Right ventricle myocardium inferior (tissue), 1 donor: ENCODE measurements at regions not wholly inside any gene's neighbourhood (a gene's known extent, or its start where the extent isn't known, plus 50 kb on each side); places are given as distances from the start of the nearest gene placed in this dataset.

Source experiments
- ATAC-seq: fragments of 200-7000 bp; cut with Tn5 transposase; one replicate; pipeline ENCODE4 v1.9.1; 2020; ENCODE audit warnings: mild to moderate bottlenecking, moderate library complexity
- DNase-seq: peaks from one replicate; pipeline ENCODE4 v3.0.0; 2021; ENCODE audit errors: missing footprints
- intact Hi-C: fragments of 100-400 bp; cut with DNase I; formaldehyde crosslinking; loops from one replicate; pipeline ENCODE4 v1.11.0; 2022
- donor health status: DM: no; HTN: yes; CAD: no; lungs with severe emphysema.

DNA sequence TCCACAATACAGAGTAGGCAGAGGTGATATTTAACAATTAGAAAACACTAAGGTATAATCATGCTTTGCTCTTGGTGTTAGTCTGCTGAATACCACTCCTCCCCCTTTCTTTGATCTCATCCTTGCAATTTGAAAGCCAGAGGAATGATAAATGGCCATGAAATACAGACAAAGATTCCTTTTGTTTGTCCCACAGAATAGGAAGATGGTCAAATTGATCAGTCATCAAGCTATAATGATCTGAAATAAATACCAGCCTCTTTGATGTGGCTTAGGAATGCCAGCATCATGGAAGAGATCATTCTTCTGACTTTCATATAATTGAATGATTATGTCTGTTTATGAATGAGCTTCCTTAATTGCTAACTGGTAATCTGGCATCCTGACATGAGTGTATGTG, 1541.7 kb upstream of the CDH8 start:
- no peak for DNase-seq
- no peak for ATAC-seq
- intact Hi-C loops, result no loop called here

DNA sequence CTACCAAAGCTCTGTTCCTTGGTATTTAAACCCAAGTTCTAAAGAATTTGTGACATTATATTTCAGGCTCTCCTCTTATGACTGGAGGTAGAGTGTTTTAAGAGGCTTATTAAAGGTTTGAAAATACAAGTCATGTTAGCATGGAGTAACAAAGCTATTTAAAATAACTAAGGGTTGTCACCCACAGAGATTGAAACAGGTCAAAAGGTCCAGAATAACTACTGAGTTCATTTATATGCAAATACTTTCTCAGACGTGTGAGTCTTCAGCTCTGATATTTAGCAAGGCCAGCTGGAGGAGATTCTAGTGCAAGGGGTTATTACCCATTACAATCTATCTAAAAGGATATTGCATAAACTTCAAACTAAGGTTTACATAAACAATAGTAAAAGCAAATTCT, 1538.8 kb upstream of the CDH8 start:
- DNase-seq (no peak), ATAC-seq (no peak)
- intact Hi-C loops, result no loop called here

DNA sequence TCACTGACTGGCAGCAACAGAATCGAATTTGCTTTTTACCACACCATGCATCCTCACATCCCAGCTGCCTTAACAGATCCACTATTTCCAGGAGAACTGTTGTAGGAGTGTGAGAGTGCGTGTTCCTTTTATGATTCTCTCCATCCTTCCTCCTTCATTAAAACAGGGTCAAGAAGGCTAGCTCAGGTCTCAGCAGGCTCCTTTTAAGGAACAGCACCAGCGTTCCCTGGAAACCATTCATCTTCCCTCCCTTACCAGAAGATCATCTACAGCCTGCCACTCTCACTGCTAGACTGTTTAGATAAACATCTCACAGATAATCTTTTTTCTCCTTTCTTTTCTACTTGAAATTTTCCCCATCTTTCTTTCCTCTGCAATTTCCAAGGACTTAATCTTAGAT, 1531.9 kb upstream of the CDH8 start:
- no peak for DNase-seq
- no peak for ATAC-seq
- intact Hi-C loops, result no loop called here

DNA sequence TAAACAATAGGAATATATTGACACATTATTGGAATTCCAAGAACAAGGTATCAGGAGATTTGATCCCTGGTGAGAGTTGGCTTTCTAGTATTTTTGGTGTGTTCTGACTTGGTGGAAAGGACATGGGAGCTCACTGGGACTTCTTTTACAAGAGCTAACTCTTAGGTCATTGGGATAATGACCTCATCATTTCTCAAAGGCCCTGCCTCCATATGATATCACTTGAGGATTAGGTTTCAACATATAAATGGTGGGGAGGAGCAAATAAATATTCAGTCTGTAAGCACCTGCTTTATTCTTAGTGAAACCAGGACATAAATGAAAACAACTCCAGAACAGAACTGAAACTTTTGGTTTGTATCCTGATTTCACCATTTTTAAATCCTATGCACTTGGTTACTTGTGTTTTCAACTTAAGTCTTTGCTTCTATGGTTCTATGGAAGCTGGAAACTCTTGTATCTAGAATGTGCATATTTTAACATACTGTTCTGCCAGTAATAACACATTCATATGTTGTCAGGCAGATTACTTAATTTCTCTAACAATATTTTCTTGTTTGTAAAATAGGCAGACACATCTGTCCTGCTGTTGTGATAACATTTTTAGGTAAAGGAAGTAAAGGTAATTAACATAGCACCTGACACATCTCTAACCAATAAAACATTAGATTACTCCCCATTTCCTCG, 1527.7 kb upstream of the CDH8 start:
- intact Hi-C loops, result no loop called here
- no peak for ATAC-seq
- DNase-seq, result no peak

DNA sequence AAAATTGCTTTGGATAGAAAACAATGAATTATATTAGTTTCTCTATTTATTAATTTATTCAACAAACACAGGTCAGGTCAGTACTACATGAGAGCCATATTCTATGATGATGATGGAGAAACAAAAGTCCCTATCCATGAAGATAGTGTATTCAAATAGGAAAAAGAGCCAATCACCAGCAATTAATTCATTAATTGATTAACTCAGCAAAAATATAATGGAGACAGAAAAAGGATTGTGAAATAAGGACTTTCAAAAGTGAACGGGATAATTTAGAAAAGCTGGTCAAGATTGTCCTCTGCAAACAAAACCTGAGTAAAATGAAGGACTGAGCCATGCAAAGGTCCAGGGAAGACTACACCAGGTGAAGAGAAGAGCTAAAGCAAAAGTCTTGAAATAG, 1517.7 kb upstream of the CDH8 start:
- intact Hi-C loops, result no loop called here
- DNase-seq (no peak), ATAC-seq (no peak)

DNA sequence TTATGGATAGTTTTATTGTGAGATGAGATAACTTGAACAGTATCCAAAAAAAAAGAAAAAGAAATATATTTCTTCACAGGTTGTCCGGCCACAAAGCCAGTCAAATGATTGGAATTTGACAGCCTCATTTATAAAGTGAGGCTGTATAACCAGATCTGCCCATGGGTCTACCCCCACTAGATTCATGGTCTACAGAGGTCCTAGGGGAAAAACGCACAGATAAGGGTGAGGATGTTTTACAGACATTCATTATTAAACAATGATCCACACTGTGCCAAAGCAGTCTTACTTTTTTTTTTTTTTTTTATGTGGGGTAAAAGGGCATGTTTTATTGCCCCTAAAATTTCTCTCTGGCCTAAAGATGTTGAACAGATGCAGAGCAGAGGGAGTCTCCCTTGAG, 1503.0 kb upstream of the CDH8 start:
- DNase-seq (no peak), ATAC-seq (no peak)
- intact Hi-C loops, result loop anchor here (10.0 kb wide), 1 partner anchor 76 kb away; no protein-coding TSS in a partner anchor

DNA sequence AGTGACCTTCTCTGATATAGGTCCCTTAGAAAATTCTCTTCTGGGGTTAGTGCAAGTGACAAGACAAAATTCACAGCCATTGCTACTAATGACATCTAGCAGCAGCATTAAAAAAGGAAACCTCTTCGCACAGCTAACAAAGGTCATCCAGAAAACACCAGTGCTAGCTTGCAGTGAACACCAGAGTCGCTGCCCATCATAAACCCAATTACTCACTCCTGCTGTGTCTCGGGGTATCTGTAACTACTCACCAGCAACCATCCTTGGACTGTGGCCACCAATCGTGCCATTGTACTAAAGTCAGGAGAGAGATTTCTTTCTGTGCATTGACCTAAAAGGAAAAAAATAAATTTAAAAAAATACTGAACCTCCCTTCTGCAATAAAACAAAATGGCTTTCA, 1494.7 kb upstream of the CDH8 start:
- DNase-seq (no peak), ATAC-seq (peak; percentile 50)
- intact Hi-C loops, result loop anchor here (5.0 to 10.0 kb wide), 2 partner anchors 41 to 84 kb away; no protein-coding TSS in a partner anchor

DNA sequence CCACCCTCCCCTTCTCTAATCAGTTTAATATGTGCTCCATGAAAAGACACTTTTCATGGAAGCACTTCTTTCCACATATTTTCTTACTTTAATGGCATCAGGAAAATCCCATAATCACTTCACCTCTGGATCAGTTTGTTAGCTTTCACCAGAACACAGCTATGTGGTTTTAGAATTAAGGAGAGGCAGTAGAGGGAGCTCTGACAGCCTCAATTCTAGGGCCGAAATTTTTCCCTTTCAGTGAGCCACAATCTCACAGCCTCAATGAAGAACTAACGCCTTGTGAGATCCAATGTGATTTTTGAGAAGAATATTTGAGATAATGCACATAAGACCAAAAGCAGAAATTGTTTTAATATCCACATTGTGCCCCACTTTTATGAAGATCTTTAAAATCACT, 1494.0 kb upstream of the CDH8 start:
- DNase-seq, result no peak
- intact Hi-C loops, result loop anchor here (5.0 to 10.0 kb wide), 2 partner anchors 42 to 85 kb away; no protein-coding TSS in a partner anchor
- ATAC-seq, result no peak

DNA sequence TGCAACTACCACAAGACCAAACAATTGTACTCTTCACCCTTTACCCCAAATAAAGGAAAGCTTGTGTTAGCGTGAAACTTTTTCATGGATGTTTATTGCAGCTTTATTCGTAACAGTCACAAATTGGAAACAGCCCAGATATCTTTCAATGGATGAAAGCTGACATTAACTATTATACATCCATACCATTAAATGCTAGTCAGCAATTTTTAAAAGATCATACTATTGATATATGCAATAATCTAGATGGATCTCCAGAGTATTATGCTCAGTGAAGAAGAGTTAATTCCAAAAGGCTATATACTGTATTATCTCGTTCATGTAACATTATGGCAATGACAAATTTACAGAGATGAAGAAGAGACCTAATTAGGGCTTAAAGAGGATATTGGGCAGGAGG, 1491.2 kb upstream of the CDH8 start:
- intact Hi-C loops, result no loop called here
- DNase-seq, result no peak
- no peak for ATAC-seq

DNA sequence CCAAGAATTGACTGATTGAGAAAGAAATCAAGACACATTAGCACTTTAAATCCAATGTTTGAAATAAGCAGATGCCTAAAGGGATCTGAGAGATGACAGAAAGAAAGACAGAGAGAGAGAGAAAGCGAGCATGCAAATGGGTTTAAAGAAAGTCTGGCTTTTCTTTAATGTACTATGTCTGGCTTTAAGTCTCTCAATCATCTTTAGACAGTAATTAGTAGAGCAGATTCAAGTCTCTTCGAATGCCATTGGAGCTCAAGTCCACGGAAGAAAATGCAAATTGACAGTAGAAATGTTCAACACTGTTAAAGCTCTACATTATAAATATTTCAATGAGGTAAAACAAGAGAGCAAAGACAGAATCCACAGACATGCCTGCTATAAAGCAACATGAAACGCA, 1480.2 kb upstream of the CDH8 start:
- ATAC-seq, result no peak
- no peak for DNase-seq
- intact Hi-C loops, result no loop called here

DNA sequence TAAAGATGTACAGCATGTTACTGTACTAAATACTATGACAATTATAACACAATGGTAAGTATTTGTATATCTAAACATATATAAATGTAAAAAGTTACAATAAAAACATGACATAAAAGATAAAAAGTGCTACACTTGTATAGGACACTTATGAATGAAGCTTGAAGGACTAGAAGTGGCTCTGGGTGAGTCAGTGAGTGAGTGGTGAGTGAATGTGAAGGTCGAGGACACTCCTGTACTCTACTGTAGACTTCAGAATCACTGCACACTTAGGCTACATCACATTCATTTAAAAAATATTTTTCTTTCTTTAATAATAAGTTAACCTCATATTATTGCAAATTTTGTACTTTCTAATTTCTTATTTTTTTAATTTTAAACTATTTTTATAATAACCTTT, 1476.7 kb upstream of the CDH8 start:
- intact Hi-C loops, result no loop called here
- ATAC-seq, result no peak
- no peak for DNase-seq

DNA sequence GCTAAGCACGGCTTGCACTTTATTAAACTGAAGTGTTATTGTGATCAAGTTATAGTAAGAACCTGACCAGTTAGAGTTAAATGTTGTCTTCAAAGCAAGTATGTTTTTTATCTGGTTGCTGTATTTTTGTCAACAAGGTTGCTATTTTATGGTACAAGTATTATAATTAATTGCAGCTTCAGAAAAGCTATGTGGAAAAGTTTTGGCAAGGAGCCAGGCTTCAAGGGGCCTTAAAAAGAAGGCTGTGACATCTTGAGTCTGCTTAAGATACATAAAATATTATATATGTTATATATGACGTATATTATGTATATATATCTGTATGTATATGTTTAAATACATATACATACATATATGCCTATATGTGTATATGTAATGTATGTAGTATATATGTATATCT, 1461.2 kb upstream of the CDH8 start:
- DNase-seq, result no peak
- intact Hi-C loops, result no loop called here
- ATAC-seq, result no peak

DNA sequence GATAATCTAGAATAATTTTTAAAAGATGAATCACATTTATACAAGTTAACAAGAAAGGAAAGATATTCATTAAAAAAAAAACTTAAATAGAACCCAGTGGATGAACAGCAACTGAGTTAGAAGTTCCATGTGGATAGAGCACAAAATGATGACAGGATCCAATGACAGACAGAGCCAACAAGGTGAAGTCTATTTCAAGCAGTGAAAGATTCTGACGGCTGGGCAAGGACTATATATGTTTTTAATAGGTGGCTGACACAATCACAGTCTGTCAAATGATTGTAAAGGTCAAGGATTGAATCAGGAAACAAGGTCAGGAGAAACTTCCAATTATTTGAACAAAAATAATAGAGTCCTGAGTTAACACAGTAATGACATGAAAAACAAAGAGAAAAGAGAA, 1460.0 kb upstream of the CDH8 start:
- ATAC-seq, result no peak
- intact Hi-C loops, result no loop called here

DNA sequence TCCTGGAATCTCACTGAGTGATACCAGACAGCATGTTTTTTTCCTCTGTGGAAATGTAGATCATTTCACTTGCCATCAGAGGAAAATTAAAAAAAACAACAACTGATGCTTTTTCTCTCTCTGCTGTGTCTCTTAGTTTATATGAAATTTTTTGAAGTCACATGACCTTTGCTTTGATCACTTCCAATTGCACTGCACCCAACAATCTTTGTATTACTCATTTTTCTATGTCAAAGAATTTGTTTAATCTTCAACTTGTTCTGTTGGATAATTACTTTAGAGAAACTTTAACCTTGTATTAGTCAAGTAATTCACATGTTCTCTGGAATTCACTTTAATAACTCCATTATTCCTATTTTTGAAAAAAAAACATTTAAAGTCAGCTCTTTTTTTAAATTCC, 1452.7 kb upstream of the CDH8 start:
- intact Hi-C loops, result no loop called here
- no peak for ATAC-seq
- DNase-seq, result no peak

More for the DNA sequence above, 1460.0 kb upstream of the CDH8 start:
- no peak for DNase-seq

DNA sequence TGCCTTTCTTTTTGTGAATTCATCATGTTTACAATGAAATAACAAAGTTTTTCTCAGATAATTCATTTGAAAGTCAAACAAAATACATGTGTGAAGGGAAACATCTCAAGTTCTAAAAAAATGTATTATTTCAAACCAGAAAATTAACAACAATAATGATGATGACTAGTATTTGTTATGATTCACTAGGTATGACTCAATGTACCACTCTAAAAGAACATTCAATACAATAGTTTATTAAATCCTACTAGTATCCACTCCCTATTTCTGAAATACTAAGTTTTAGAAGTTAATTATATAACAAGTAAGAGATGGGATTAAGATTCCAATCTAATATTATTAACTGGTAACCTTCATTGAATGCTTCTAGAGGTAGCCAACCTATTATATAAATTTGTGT, 1444.8 kb upstream of the CDH8 start:
- ATAC-seq (no peak), DNase-seq (no peak)
- intact Hi-C loops, result no loop called here

DNA sequence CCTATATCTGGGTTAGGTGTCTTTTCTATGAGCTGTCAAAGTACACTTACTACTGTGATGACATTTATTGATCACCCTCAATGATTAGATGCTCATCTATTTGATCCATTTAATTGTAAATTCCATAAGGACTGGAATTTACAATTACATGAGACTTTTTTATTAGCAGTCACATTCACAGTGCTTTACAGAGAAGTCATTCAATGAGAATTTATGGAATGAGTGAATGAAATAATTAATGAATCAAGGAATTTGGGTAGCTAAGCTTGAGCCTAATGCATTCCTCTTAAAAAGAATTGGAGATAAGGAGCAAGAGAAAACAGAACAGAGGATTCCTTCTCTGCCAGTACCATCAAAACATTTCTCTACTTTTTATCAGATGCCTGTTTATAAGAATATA, 1437.5 kb upstream of the CDH8 start:
- no peak for ATAC-seq
- intact Hi-C loops, result no loop called here
- DNase-seq, result no peak

DNA sequence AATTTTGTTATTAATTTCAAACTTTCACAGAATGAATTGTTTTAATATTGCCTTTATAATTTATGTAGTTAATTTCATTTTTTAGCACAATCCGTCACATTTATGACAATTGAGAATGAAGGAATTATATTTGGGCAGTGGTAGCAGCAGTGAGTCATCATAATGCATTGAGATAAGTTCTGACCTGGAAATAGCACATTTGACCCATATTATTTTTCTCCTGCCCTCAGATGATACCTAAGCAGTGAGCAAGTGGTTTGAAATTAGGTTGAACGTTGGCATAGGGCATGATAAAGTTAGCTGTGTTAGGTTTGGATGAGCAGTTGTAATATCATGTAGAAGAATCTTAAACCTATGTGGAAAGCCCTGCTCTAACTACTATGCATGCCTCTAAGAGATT, 1431.3 kb upstream of the CDH8 start:
- ATAC-seq (no peak), DNase-seq (no peak)
- intact Hi-C loops, result no loop called here

DNA sequence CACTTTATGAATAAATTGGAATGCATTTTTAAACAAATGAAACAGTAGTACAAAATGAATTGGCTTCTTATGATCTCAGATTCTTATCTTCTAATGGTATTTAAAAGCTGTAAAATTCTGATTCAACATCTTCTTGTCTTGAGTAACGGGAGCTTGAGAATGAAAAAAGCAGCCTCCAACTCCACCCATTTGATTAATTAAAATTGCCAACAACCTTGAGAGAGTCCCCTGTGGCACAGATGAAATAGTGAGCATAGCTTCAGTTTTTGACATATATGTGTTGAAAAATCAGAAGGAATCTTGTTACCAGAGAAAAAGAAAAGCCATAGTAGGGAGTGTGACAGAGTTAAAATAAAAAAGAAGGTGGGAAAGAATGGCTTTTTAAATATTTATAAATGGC, 1426.1 kb upstream of the CDH8 start:
- ATAC-seq (no peak), DNase-seq (no peak)
- intact Hi-C loops, result loop anchor here (5.0 kb wide), 1 partner anchor 590 kb away; no protein-coding TSS in a partner anchor

DNA sequence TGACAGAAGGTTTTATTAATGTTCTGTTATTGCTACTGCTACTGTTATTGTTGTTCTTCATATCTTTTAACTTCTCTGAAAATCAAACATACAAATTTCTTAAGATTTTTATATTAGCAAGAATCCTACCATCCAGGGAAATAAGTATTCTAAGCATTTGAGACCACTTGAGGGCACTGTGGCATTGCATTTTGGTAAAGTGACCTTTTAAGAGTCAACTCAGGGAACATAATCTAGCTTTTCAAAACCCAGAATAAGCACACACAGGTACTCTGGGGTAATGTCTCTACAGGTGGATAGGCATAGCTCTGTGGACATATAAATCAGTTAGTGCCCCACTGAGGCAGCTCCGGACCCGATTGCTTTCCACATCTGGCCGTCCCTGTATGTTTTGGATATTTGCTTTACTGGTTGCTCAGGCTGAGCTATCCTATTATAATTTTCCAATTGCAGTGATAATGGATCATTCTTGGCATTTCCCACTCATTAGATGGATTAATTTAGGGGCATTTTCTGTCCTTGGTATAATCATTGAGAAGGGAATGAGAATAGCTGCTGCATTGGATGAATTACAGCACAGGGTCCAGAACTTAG, 1425.1 kb upstream of the CDH8 start:
- ATAC-seq, result no peak
- DNase-seq, result no peak
- intact Hi-C loops, result loop anchor here (5.0 kb wide), 1 partner anchor 591 kb away; no protein-coding TSS in a partner anchor

DNA sequence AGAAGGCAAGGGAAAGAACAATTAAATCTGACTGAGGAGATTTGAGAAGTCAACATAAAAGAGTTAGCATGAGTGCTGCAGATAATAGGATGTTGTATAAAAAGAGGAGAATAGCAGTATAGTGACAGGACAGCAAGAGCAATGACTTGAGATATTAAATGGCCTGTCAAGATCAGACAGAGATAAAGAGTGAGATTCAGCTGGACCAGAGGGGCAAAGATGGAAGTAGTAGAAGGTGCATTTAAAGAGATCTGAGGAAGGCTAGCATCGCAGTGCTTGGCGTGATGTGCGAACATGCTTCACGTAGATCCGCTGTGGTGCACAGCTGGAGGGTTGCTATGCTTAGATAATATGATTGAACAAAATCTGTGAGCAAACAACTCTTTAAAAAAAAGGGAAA, 1422.6 kb upstream of the CDH8 start:
- DNase-seq (peak; percentile 9), ATAC-seq (no peak)
- intact Hi-C loops, result no loop called here

DNA sequence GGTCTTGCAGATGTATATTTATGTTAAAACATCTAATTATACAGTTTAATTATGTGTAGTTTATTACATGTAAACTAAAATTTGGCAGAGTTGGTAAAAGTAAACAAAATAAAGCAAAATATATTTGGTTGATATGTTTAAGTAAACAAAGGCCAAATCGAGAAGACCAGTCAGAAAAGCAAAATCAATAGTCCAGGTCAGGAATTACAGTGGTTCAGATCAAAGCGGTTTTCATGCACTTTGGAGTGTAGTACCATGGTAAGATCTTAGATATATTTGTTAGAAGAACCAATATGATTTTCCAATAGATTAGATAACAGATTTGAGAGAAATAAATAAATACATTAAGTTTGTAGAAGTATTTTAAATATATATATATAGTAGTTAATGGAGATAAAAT, 1421.6 kb upstream of the CDH8 start:
- DNase-seq (no peak), ATAC-seq (no peak)
- intact Hi-C loops, result no loop called here
